Uterus (tissue), 3 donors: ENCODE measurements at regions not wholly inside any gene's neighbourhood (a gene's known extent, or its start where the extent isn't known, plus 50 kb on each side); places are given as distances from the start of the nearest gene placed in this dataset.

Source experiments
- DNase-seq, 2 donors: peaks; one replicate each; pipeline ENCODE4 v3.0.0-alpha.2; 2019 to 2020
- H3K27ac ChIP-seq, 2 donors: fragments of 200-600 bp; sonication (generic); 1 replicate in 1 of 2; 2 replicates in 1 of 2; pipeline ENCODE4 v1.5.1; 2016 to 2018
- H3K27me3 ChIP-seq, 2 donors: fragments of 200-600 bp; sonication (generic); one replicate each; pipeline ENCODE4 v1.5.1; 2018 to 2019; ENCODE audit warnings: control low read depth in 1 of 2
- H3K36me3 ChIP-seq, 2 donors: fragments of 200-600 bp; sonication (generic); one replicate each; pipeline ENCODE4 v1.5.1; 2019; ENCODE audit warnings: control low read depth in 1 of 2
- H3K4me1 ChIP-seq, 2 donors: fragments of 200-600 bp; sonication (generic); one replicate each; pipeline ENCODE4 v1.5.1; 2018 to 2019; ENCODE audit warnings: control low read depth in 1 of 2
- H3K4me3 ChIP-seq, 2 donors: fragments of 200-600 bp; sonication (generic); 1 replicate in 1 of 2; 2 replicates in 1 of 2; pipeline ENCODE4 v1.5.1; 2018 to 2019; ENCODE audit warnings: mild to moderate bottlenecking in 1 of 2
- H3K9me3 ChIP-seq, 2 donors: fragments of 200-600 bp; sonication (generic); one replicate each; pipeline ENCODE4 v1.5.1; 2019; ENCODE audit warnings: control low read depth in 1 of 2
- POLR2A ChIP-seq, 2 donors: fragments of 450-650 bp; IDR thresholded peaks; one replicate each; pipeline ENCODE4 v1.6.1; 2016; ENCODE audit warnings: antibody characterized with exemption in 2 of 2, mild to moderate bottlenecking in 1 of 2, moderate library complexity in 1 of 2
- intact Hi-C: fragments of 100-400 bp; cut with DNase I; formaldehyde crosslinking; loops from one replicate; pipeline ENCODE4 v1.15.1; 2023; ENCODE audit warnings: low total_unique reads
- TF ChIP-seq, protein P1 (sequence below), 4 experiments: fragments of 200-600 bp in 2 of 4; fragments of 450-650 bp in 2 of 4; sonication (generic) in 2 of 4; IDR thresholded peaks; one replicate each; pipeline ENCODE4 v1.5.1; 2016 to 2019; ENCODE audit warnings: antibody characterized with exemption in 4 of 4, mild to moderate bottlenecking in 2 of 4, moderate library complexity in 1 of 4
- donor health status: DM: yes; HTN: yes; CAD: no.

DNA sequence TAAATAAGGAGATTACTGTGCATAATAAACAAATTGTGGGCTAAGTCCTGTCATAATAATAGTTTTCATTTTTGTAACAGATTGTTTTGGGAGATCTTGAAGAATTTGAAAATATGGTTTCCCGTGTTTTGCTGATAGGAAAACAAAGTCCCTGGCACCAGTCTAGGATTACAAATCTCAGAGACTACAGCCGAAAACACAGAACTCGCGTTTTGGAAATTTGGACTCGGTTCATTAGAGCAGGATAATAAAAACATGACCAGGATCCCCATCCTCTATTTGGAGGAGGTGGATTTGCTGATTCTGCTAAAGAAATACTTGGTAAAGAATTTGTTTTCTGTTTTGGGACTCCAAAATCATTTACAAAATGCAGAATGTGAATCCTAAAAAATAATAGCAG lies 1194.4 kb downstream of the DTWD2 start:
- H3K4me3 ChIP-seq = no peak overlapping the region
- no peak for DNase-seq
- no peaks in the 10 kb centered on the region for H3K4me1 ChIP-seq

DNA sequence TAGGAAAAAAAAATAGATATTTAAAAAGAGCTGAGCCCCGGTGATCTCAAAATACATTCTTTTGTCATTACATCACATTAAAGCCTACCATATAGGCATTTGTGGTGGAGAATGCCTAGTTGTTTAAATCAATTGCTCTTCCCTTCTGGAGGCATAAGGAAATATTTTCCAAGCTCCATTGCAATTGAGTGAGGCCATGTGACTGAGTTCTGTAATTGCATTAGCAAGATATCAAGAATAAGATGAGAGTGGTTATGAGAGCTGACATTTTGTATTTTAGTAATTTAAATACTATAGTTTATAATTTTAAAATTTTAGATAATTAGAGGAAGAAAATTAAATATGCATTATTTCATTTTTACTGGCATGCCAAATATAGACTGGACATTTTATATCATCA lies 1195.9 kb downstream of the DTWD2 start:
- H3K36me3 ChIP-seq = no peaks in the 10 kb centered on the region
- no peak for DNase-seq
- no peaks in the 10 kb centered on the region for H3K27me3 ChIP-seq
- no peak overlapping the region for H3K4me3 ChIP-seq
- intact Hi-C loops = no loop called here
- H3K4me1 ChIP-seq = no peaks in the 10 kb centered on the region
- TF ChIP-seq POLR2A (IDR thresholded peaks at IDR 0.05) = no peak
- TF ChIP-seq, protein P1, sequence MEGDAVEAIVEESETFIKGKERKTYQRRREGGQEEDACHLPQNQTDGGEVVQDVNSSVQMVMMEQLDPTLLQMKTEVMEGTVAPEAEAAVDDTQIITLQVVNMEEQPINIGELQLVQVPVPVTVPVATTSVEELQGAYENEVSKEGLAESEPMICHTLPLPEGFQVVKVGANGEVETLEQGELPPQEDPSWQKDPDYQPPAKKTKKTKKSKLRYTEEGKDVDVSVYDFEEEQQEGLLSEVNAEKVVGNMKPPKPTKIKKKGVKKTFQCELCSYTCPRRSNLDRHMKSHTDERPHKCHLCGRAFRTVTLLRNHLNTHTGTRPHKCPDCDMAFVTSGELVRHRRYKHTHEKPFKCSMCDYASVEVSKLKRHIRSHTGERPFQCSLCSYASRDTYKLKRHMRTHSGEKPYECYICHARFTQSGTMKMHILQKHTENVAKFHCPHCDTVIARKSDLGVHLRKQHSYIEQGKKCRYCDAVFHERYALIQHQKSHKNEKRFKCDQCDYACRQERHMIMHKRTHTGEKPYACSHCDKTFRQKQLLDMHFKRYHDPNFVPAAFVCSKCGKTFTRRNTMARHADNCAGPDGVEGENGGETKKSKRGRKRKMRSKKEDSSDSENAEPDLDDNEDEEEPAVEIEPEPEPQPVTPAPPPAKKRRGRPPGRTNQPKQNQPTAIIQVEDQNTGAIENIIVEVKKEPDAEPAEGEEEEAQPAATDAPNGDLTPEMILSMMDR (IDR thresholded peaks at IDR 0.05) = no peak
- no peaks in the 10 kb centered on the region for H3K9me3 ChIP-seq
- H3K27ac ChIP-seq = no peak overlapping the region

More for the DNA sequence above, 1194.4 kb downstream of the DTWD2 start:
- no peak overlapping the region for H3K27ac ChIP-seq
- H3K27me3 ChIP-seq = no peaks in the 10 kb centered on the region
- intact Hi-C loops = no loop called here
- no peaks in the 10 kb centered on the region for H3K9me3 ChIP-seq
- no peak for TF ChIP-seq POLR2A (IDR thresholded peaks at IDR 0.05)
- TF ChIP-seq, protein P1 (IDR thresholded peaks at IDR 0.05) = no peak
- H3K36me3 ChIP-seq = no peaks in the 10 kb centered on the region

DNA sequence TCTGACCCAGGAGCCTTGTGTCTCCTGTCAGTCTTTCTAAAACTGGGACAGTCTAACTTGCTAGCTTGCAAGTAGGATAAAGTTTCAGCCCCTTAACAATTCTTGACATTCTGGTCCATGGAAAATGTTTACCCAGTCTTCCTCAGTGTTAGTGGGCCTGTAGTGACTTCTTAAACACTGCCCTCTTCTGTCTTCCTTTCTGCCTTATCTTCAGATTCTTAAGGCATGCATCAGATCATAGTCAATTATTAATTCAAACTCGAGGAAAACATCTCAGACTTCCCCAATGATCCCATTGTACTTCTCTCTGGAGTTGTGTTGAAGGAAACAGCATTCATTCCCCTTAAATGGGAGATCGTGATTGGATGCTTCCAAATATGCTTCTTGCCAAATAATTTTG lies 1199.8 kb downstream of the DTWD2 start:
- Histone ChIP-seq H3K27ac (no peak overlapping the region), H3K4me3 (no peak overlapping the region), H3K36me3 (no peaks in the 10 kb centered on the region), H3K4me1 (no peaks in the 10 kb centered on the region), H3K27me3 (no peaks in the 10 kb centered on the region), H3K9me3 (no peaks in the 10 kb centered on the region)
- intact Hi-C loops = no loop called here
- TF ChIP-seq, protein P1 (IDR thresholded peaks at IDR 0.05) = no peak
- TF ChIP-seq POLR2A (IDR thresholded peaks at IDR 0.05) = no peak
- no peak for DNase-seq

DNA sequence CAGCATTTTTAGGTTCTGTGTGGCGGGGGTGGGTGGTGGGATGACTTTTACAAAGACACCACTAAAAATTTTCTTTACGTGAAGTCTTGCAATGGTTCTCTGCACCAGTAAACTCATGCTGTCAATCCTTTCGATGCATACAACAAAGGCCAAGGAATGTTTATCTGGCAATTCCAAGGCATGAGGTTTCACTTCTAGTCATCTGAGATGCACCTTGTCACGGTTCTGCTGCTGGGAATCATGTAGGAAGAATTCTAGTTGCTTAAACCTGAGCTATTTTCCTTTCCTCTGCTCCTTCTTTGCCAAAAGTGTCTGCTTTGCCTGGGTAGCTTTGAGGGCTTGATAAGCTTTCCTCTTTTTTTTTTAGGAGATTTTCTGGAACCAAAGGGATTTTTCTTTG lies 1204.5 kb upstream of the SEMA6A start:
- TF ChIP-seq, protein P1 (IDR thresholded peaks at IDR 0.05) = no peak
- TF ChIP-seq POLR2A (IDR thresholded peaks at IDR 0.05) = no peak
- H3K9me3 ChIP-seq = no peaks in the 10 kb centered on the region
- H3K4me3 ChIP-seq = no peak overlapping the region
- no peaks in the 10 kb centered on the region for H3K4me1 ChIP-seq
- DNase-seq = no peak
- H3K36me3 ChIP-seq = no peaks in the 10 kb centered on the region
- no peak overlapping the region for H3K27ac ChIP-seq
- no peaks in the 10 kb centered on the region for H3K27me3 ChIP-seq
- intact Hi-C loops = no loop called here

DNA sequence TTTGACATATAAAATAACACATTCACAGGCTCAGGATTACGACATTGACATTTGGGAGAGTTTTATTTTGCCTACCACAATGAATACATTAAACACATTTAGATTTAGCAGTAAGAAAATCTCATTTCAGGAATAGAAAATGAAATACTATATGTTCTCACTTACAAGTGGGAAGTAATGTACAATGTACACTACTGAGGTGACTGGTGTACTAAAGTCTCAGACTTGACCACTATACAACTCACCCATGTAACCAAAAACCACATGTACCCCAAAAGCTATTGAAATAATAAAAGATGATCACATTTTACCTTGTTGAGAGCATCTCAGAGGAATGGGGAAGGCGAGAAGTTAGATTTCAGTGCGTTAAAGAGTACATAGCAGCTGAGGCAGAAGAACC lies 1202.4 kb upstream of the SEMA6A start:
- Histone ChIP-seq H3K4me1 (no peaks in the 10 kb centered on the region), H3K4me3 (no peak overlapping the region), H3K9me3 (no peaks in the 10 kb centered on the region), H3K27me3 (no peaks in the 10 kb centered on the region), H3K36me3 (no peaks in the 10 kb centered on the region), H3K27ac (no peak overlapping the region)
- TF ChIP-seq, protein P1 (IDR thresholded peaks at IDR 0.05) = no peak
- TF ChIP-seq POLR2A (IDR thresholded peaks at IDR 0.05) = no peak
- intact Hi-C loops = no loop called here
- no peak for DNase-seq
